ENCODE measurements at regions not wholly inside any gene's neighbourhood (a gene's known extent, or its start where the extent isn't known, plus 50 kb on each side); places are given as distances from the start of the nearest gene placed in this dataset.

DNA sequence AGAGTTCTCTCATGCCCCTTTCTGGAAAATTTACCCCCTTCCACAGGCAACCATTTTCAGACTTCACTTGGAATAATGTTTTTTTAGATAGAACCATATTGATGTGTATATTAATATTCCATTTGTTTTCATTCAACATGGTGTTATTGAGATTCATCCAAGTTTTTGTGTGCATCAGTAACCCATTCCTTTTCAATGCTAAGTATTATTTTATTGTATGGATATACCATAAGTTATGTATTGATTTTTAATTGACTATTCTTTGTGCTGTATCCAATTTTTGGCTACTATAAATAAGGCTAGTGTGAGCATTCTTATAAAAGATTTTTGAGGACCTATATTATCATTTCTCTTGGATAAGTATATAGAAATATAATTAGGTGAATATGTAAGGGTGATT lies 1025.7 kb downstream of the GRM8 start:
- FAIRE-seq (no peak), DNase-seq (ENCODE audit: insufficient read length) (no peak)
- no peak for TF ChIP-seq POLR2AphosphoS5 (IDR thresholded peaks at IDR 0.05; ENCODE audit: low read depth, low read length)

DNA sequence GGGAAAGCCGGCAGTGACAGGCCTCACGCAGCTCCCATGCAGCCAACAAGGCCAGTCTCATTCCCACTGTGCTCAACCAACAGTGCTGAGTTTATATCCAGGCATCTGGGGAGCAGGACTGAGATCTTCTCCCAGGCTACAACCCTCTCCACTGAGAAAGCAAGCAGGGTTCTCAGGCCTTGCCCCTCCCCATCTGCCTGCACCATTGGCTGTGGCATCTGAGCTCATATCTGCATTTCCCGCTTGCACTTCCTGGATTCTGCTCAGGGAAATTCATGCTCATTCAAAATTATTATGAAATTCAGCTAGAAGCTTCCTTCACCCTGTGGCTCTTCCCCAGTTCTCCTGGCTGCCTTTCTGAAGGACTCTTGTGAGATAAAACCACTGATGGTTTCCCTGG lies 1029.0 kb downstream of the GRM8 start:
- FAIRE-seq (no peak), DNase-seq (ENCODE audit: insufficient read length) (no peak)
- no peak for TF ChIP-seq POLR2A (IDR thresholded peaks at IDR 0.05; ENCODE audit: low read depth, low read length)
- no peak for TF ChIP-seq TAF1 (IDR thresholded peaks at IDR 0.05; ENCODE audit: borderline replicate concordance, low read depth, low read length)
- TF ChIP-seq POLR2AphosphoS5 (IDR thresholded peaks at IDR 0.05; ENCODE audit: low read depth, low read length), result no peak

DNA sequence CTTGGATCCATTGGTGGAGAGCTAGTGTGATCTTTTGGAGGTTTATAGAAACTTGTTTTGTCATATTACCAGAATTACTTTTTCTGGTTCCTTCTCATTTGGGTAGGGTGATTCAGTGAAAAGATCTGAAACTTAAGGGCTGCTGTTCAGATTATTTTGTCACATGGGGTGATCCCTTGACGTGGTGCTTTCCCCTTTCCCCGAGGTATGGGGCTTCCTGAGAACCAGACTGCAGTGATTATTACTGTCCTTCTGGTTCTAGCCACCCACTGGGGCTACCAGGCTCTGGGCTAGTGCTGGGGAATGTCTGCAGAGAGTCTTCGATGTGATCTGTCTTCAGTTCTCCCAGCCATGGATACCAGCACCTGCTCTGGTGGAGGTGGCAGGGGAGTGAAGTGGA lies 1030.0 kb downstream of the GRM8 start:
- no peak for TF ChIP-seq TAF1 (IDR thresholded peaks at IDR 0.05; ENCODE audit: borderline replicate concordance, low read depth, low read length)
- TF ChIP-seq POLR2A (IDR thresholded peaks at IDR 0.05; ENCODE audit: low read depth, low read length), result no peak
- no peak for TF ChIP-seq POLR2AphosphoS5 (IDR thresholded peaks at IDR 0.05; ENCODE audit: low read depth, low read length)
- FAIRE-seq (no peak), DNase-seq (ENCODE audit: insufficient read length) (no peak)

DNA sequence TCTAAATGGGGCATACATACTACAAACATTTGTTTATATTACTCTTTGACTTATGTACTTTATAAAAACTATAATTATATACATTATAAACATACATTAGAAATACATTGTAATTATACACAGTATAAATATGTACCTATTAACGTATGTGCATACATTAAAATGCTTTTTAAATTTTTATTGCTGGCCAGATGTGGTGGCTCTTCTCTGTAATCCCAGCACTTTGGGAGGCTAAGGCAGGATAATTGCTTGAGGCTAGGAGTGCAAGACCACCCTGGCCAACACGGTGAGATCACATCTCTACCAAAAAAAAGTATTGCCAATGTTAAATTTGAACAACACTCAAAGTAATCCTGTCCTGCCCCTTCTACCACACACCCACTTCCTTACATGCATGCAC lies 1037.0 kb downstream of the GRM8 start:
- DNase-seq (ENCODE audit: insufficient read length), result no peak
- FAIRE-seq, result no peak
- TF ChIP-seq POLR2AphosphoS5 (IDR thresholded peaks at IDR 0.05; ENCODE audit: low read depth, low read length), result no peak
- TF ChIP-seq POLR2A (IDR thresholded peaks at IDR 0.05; ENCODE audit: low read depth, low read length), result no peak
- TF ChIP-seq TAF1 (IDR thresholded peaks at IDR 0.05; ENCODE audit: borderline replicate concordance, low read depth, low read length), result no peak

DNA sequence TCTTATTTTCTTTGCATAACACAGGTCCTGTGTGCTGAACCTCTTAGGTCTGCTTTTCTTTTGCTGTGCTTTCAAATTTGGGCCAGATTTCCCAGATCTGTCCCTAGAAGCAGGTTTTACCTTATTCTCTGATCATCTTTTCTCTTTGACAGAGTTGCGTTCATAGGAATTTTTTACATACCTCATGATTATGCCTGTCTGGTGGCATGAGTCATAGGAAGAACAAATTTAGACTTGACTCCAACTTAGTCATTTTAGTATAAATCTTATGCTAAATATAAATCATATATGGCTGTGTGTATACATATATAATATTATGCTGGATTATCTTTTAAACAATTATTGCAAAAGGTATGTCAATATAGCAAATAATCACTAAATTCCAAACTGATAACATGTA lies 1038.9 kb downstream of the GRM8 start:
- no peak for FAIRE-seq
- DNase-seq (ENCODE audit: insufficient read length), result no peak
- TF ChIP-seq POLR2AphosphoS5 (IDR thresholded peaks at IDR 0.05; ENCODE audit: low read depth, low read length), result no peak

DNA sequence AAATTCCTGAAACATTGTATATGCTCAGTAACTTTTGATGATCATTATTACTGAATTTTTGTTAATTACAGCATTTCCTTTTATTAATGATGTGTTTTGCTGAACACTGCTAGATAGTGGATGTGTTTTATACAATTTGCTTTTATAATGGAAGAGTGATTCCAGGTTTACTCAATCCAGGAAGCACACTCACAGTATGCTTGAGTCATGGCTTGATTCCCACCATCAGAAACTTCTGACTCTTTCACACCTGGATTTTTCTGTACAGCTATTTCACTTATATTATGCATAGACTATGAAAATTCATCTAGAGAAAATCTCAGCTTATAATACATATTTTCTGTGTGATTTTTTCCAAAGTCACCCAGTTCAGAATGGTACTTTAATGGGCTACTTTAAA lies 1040.9 kb downstream of the GRM8 start:
- DNase-seq (ENCODE audit: insufficient read length) (no peak), FAIRE-seq (no peak)
- TF ChIP-seq POLR2A (IDR thresholded peaks at IDR 0.05; ENCODE audit: low read depth, low read length) (no peak), TAF1 (IDR thresholded peaks at IDR 0.05; ENCODE audit: borderline replicate concordance, low read depth, low read length) (no peak), POLR2AphosphoS5 (IDR thresholded peaks at IDR 0.05; ENCODE audit: low read depth, low read length) (no peak)

DNA sequence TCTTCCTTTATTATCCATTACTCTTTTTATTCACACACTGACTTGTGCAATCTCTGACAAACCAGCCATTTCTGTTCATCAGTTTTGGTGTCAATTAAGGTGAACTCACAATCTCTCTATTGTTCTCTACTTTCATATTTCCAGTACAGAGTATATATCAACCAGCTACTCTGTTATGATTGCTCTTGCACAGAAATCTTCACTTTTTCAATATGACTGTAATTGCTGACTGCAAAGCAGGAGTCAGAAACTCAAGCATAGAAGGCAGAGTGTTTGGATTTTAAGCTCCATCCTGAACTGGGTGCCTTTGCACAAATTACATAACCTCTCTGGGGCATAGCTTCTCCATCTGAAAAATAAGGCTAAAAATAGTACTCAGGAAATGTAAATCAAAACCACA lies 1042.0 kb downstream of the GRM8 start:
- DNase-seq (ENCODE audit: insufficient read length) (no peak), FAIRE-seq (peak; percentile 67)
- TF ChIP-seq POLR2A (IDR thresholded peaks at IDR 0.05; ENCODE audit: low read depth, low read length), result no peak
- no peak for TF ChIP-seq POLR2AphosphoS5 (IDR thresholded peaks at IDR 0.05; ENCODE audit: low read depth, low read length)
- no peak for TF ChIP-seq TAF1 (IDR thresholded peaks at IDR 0.05; ENCODE audit: borderline replicate concordance, low read depth, low read length)

DNA sequence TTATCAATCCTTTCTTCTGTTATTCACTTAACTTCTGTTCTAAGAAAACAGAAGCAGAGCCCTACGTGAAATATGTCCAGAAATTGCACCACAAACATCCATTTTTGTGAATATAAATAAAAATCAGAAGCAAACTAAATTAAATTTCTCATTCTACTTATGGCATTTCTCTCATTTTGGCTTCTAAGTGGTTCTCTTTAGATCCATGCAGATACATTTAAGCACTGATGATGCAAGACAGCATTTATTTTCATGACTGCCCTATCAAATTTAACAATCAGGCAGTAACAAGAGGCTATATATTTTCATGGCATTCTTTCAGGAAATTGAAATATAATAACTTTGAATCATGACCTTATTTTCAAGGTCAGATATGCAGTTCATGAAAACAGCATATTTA lies 1049.6 kb downstream of the GRM8 start:
- no peak for TF ChIP-seq POLR2AphosphoS5 (IDR thresholded peaks at IDR 0.05; ENCODE audit: low read depth, low read length)
- TF ChIP-seq POLR2A (IDR thresholded peaks at IDR 0.05; ENCODE audit: low read depth, low read length), result no peak
- DNase-seq (ENCODE audit: insufficient read length) (no peak), FAIRE-seq (no peak)

DNA sequence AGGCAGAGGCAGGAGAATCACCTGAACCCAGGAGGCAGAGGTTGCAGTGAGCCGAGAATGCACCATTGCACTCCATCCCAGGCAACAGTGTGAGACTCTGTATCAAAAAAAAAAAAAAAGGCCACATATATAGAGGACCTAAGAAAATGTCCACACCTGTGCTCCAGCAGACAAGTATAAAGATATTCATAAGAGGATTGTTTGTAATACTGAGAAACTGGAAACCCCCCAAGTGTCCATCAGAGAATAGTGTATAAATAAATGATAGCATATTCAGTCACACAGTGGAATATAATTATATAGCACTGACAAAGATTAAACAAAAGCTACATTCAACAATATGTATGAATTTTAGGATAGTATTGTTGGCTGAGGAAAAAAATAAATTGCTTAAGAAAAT lies 1050.6 kb downstream of the GRM8 start:
- FAIRE-seq, result no peak
- TF ChIP-seq TAF1 (IDR thresholded peaks at IDR 0.05; ENCODE audit: borderline replicate concordance, low read depth, low read length) (no peak), POLR2AphosphoS5 (IDR thresholded peaks at IDR 0.05; ENCODE audit: low read depth, low read length) (no peak), POLR2A (IDR thresholded peaks at IDR 0.05; ENCODE audit: low read depth, low read length) (no peak)
- no peak for DNase-seq (ENCODE audit: insufficient read length)

DNA sequence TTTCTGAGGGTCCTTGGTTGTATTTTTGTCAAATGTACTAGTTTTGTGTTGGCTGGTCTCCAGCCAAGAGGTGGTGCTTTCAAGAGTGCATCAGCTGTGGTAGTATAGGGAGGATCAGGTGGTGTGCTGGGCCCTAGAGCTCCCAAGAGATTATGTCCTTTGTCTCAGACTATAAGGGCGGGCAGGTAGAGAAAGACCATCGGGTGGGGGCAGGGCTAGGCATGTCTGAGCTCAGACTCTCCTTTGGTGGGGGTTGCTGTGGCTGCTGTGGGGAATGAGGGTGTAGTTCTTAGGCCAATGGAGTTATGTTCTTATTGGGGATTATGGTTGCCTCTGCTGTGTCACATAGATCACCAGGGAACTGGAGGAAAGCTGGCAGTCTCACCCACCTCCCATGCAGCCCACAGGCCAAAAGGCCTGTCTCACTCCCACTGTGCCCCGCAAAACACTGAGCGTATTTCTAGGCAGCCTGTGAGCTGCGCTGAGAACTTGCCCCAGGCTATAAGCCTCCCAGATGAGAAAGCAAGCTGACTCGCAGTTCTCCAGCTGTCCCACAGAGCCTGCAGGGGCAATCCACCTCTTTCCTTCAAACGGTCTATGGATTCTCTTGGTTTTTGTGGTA lies 1066.7 kb downstream of the GRM8 start:
- TF ChIP-seq POLR2A (IDR thresholded peaks at IDR 0.05; ENCODE audit: low read depth, low read length) (no peak), TAF1 (IDR thresholded peaks at IDR 0.05; ENCODE audit: borderline replicate concordance, low read depth, low read length) (no peak), POLR2AphosphoS5 (IDR thresholded peaks at IDR 0.05; ENCODE audit: low read depth, low read length) (no peak)
- FAIRE-seq (no peak), DNase-seq (ENCODE audit: insufficient read length) (no peak)

DNA sequence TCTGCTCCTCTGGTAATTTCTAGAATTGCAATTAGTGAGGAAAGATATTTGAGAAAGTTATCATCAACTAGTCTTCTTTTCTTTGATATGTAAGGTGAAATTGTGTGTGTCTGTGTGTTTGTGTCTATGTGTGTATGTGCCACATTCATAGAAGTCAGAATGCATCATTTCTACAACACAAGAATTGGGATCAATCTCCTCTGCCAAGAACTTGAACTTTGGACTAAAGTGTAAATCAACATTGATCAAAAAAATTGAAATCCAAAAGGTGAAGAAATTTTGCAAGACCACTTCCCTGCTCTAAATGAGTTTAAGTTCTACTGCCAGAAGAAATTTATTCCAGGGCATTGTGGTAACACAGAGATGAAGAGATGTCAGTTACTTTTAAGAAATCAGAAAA lies 1072.8 kb downstream of the GRM8 start:
- TF ChIP-seq POLR2AphosphoS5 (IDR thresholded peaks at IDR 0.05; ENCODE audit: low read depth, low read length) (no peak), TAF1 (IDR thresholded peaks at IDR 0.05; ENCODE audit: borderline replicate concordance, low read depth, low read length) (no peak), POLR2A (IDR thresholded peaks at IDR 0.05; ENCODE audit: low read depth, low read length) (no peak)
- DNase-seq (ENCODE audit: insufficient read length), result no peak
- no peak for FAIRE-seq

DNA sequence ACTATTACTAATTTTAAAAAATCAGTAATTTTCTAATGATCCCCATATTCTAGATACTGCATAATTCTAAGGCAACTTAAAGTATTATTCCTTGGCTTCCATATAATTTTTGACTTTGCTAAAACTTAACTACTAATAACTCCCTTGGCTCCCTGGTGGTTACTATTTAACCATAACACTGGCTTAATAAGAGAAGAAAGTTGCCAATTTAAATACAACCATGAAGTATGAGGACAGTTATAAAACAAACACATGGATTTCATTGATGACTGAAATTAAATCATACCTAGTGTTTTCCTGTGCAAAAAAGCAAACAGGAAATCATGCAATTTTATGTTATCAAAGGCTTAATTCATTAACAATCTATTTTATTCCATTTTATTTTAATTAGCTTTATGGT lies 1073.9 kb downstream of the GRM8 start:
- TF ChIP-seq POLR2AphosphoS5 (IDR thresholded peaks at IDR 0.05; ENCODE audit: low read depth, low read length), result no peak
- no peak for TF ChIP-seq POLR2A (IDR thresholded peaks at IDR 0.05; ENCODE audit: low read depth, low read length)
- TF ChIP-seq TAF1 (IDR thresholded peaks at IDR 0.05; ENCODE audit: borderline replicate concordance, low read depth, low read length), result no peak
- FAIRE-seq (no peak), DNase-seq (ENCODE audit: insufficient read length) (no peak)

DNA sequence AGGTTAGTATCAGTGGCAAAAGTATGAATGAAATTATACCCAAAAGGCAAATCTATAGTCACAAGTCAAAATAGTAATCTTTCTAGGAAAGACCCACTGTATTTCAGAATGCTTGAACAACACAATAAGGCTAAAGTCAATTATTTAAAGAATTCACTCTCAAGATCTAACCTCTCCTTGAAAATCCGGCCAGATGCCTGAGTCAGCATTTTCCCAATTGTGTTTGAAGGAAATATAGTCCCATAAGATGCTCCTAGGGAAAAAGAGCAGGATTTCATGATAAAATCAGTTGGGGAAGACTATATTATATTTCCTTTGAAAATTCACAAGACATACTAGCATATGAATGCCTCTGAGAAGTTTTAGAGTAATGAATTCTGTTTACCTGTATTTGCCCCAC lies 1075.0 kb downstream of the GRM8 start:
- FAIRE-seq, result no peak
- TF ChIP-seq POLR2AphosphoS5 (IDR thresholded peaks at IDR 0.05; ENCODE audit: low read depth, low read length) (no peak), TAF1 (IDR thresholded peaks at IDR 0.05; ENCODE audit: borderline replicate concordance, low read depth, low read length) (no peak), POLR2A (IDR thresholded peaks at IDR 0.05; ENCODE audit: low read depth, low read length) (no peak)
- no peak for DNase-seq (ENCODE audit: insufficient read length)
